HG03378 (cell line): ENCODE measurements at regions not wholly inside any gene's neighbourhood (a gene's known extent, or its start where the extent isn't known, plus 50 kb on each side); places are given as distances from the start of the nearest gene placed in this dataset.

Experiments
- ATAC-seq: cut with Tn5 transposase; IDR thresholded peaks from one replicate; pipeline ENCODE4 v1.9.1; 2021; ENCODE audit warnings: mild to moderate bottlenecking, moderate library complexity; ENCODE audit not compliant: unreplicated experiment

DNA sequence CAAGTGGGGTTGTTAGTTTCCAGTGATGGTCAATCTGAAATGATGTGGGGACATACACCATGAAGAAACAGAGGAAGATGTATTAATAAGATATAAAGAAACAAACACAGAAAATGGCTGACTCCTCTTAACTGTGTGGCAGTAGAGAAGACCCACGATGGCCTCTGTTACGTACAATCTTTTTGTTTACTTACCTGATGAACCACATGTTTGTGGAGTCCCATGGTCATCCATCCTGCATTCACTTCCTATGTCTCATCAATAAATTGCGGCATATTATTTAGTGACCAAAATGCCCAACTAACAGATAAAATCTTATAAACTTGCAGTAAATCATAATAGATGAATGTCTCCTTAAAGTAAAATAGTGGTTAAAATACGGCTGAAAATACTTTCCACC lies 740.1 kb upstream of the LINC00305 start:
- no peak for ATAC-seq

DNA sequence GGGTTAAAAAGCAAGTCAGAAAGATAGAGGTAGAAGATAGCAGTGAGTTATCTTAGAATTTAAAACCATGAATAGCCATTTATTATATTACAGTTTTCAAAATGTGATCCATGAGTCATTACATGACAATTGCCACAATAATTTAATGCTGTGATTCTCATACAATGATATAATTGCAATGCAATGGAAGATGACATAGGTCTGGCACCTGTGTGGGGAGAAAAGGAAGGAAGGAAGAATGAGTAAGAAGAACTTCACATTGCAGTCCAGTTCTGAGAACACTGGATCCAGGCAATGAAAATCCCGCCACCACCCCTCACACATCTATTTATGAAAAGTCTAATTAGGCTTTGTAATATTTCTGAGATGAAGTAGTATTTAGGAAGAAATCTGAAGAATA lies 738.1 kb upstream of the LINC00305 start:
- ATAC-seq, result no peak

DNA sequence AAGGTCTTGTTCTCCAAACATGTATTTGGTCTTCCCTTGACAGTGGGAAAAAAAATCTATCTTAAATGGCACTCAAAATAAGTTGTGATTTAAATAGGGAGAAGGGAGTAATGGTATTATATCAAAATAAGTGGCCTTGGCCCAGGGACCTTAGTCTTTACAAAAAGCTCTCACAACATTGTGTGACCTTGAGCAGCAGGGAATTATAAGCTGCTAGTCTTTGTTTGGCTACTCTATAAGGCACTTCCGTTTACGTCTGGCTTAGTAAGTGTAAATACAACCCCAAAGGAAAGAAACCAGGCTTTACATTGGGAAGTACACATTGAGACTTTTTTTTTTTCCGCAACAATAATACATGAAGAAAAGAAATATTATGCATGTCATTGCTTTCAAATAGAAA lies 734.0 kb upstream of the LINC00305 start:
- no peak for ATAC-seq

DNA sequence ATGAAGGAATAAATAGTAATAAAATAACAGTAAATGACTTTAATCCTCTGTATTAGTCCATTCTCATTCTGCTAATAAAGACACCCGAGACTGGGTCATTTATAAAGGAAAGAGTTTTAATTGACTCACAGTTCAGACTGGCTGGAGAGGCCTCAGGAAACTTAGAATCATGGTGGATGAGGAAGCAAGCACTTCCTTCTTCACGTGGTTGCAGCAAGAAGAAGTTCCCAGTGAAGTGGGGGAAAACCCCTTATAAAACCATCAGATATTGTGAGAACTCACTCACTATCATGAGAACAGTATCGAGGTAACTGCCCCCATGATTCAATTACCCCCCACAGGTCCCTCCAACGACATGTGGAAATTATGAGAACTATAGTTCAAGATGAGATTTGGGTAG lies 727.9 kb upstream of the LINC00305 start:
- ATAC-seq, result no peak

- ATAC-seq, result no peak
Observed at GRCh38 chr18:64872710-64873458, 724.0 kb upstream of the LINC00305 start.

DNA sequence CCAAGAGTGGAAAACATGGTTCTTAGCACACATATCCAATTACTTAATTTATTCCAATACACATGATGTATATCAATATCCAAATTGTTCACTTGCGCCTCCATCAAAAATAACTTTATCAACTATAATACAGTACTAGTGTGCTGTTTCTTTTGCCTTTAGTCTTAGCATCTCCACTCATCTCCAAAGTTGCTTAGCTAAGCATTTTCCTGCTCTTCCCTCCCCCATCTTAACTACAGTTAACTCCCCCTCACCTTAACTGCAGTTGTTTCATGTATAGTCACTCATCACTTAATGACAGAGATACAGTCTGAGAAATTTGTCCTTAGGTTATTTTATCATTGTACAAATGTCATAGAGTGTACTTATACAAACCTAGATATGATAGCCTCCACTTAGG lies 705.2 kb upstream of the LINC00305 start:
- no peak for ATAC-seq

DNA sequence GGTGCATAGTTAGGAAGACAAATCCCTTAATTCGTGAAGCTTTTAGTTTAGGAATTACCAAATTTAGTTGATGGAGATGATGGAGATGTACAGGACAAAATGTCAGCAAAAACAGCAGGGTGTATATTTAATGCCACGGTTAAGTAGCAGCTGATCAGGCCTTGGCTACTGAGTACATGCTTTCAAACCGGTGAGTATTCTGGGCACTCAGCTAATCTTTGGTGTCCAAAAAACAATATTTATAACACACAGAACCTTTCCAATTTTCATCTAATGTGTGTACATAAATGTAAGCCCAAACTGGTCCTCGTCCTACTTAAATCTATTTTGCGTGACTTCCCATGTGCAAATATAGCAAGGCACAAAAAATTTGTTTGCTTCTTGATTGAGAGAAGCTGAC lies 703.4 kb upstream of the LINC00305 start:
- ATAC-seq, result no peak

- no peak for ATAC-seq
Observed at GRCh38 chr18:64851726-64852125, 702.8 kb upstream of the LINC00305 start.

GRCh38 chr18:64850791-64851190 lies 701.9 kb upstream of the LINC00305 start:
- ATAC-seq, result no peak

GRCh38 chr18:64840911-64841701 lies 692.2 kb upstream of the LINC00305 start:
- no peak for ATAC-seq

DNA sequence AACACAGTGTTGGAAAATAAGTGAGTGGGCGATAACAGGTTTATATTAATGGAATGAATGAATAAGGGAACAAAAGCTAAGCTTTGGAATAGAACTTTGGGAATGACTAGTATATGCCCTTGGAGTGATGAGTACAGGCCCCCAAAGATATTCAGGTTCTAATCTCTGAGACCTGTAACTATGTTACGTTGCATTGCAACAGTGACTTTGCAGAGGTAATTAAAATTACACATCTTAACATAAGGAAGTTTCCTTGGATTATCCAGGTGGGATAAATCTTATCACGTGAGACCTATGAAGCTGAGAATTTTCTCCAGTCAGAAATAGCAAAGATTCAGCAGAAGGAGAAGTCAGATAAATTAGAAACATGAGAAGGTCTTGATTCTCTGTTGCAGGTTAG lies 661.5 kb upstream of the LINC00305 start:
- no peak for ATAC-seq

DNA sequence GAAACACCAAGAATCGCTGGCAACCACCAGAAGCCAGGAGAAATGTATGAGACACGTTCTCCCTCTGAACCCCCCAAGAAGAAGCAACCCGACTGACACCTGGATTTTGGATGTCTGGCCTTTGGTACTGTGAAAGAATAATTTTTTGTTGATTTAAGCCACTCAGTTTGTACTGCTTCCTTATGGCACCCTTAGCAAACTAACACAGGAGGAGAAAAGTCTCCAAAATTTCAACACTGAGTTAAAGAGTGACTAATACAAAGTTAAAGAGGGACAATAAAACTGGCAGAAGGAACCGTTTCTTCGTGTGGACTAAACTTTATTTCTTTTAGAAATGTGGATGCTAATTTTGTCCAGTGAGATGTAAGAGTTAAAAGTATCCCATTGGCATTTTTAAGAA lies 660.9 kb upstream of the LINC00305 start:
- ATAC-seq, result no peak

DNA sequence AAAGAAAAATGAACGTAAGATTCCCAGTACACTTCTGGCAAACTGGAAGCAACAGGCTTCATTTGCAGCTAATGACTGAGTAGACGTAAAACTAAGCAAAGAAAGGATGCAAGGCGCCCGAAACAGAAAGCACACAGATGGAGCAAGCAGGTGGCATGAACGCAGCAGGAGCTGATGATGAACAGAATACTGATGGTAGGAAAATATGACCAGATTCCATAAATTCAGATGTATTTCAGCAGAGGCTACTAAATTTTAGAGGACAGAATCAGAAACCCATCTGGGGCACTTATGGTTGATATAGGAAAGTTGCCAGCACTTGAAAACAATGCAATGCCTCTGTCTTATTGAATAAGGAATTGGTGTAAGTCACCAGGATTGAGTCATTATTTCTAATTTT lies 658.7 kb upstream of the LINC00305 start:
- no peak for ATAC-seq

DNA sequence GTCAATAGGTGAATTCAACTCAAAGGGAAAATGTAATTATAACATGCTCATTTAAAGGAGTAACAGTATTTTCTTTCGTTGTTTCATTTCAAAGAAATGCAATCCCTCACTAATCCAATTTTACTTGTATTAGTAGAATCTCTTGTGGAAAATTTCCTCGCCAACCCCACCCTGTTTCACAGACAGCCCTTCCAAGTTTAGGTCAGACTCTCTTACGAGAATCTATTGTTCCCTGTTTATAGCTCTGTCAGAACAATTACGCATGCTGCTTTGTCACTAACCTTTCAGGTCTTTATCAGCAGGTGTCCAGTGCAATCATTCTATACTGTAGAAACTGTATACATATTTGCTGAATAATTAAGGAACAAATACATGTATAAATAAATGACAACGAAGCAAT lies 657.8 kb upstream of the LINC00305 start:
- no peak for ATAC-seq

- ATAC-seq, result no peak
Observed at GRCh38 chr18:64806232-64806631, 657.3 kb upstream of the LINC00305 start.

GRCh38 chr18:64803471-64803870 lies 654.6 kb upstream of the LINC00305 start:
- ATAC-seq, result no peak

GRCh38 chr18:64800151-64800550 lies 651.3 kb upstream of the LINC00305 start:
- no peak for ATAC-seq

DNA sequence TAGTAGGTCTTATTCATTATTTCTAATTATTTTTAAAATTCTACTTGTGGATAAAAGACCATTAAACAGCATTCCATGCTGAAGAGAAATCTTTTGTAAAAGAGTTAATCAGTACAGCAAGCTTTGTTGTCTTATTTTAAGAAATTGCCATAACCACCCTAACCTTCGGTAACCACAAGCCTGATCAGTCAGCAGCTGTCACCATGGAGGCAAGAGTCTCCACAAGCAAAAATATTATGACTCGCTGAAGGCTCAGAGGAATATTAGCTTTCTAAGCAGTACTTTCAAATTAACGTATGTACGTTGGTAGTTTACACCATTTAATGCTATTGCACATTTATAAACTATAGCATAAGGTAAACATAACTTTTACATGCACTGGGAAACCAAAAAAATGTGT lies 650.5 kb upstream of the LINC00305 start:
- ATAC-seq, result no peak

GRCh38 chr18:64791236-64791635 lies 642.3 kb upstream of the LINC00305 start:
- ATAC-seq, result no peak

DNA sequence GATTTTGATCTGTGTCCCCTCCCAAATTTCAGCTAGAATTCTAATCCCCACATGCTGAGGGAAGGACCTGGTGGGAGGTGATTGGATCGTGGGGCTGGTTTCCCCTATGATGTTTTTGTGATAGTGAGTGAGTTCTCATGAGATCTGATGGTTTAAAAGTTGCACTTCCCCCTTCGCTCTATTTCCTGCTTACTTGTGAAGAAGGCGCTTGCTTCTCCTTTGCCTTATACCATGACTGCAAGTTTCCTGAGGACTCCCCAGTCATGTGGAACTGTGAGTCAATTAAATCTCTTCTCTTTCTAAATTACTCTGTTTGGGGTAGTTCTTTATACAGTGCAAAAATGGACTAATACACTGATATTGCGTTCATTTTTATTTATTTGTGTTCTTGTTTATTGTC lies 636.8 kb upstream of the LINC00305 start:
- no peak for ATAC-seq

DNA sequence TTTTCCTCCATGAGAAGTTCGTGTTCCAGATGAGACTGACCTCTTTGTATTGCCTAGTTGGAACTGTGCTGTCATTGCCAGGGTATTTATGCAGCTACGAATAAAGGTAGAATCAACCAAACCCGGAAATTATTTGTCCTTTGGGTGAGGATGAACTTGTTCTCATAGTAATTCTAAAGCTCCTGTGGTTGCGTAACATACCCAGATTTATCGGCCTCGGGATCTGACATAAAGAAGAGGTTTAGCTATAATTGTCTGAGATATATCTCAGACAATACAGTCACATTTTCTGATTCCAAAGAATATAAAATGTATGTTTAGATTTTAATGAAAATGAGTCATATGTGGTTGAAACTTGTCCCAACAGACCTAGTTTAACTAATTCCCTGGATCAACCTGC lies 628.7 kb upstream of the LINC00305 start:
- ATAC-seq, result no peak

DNA sequence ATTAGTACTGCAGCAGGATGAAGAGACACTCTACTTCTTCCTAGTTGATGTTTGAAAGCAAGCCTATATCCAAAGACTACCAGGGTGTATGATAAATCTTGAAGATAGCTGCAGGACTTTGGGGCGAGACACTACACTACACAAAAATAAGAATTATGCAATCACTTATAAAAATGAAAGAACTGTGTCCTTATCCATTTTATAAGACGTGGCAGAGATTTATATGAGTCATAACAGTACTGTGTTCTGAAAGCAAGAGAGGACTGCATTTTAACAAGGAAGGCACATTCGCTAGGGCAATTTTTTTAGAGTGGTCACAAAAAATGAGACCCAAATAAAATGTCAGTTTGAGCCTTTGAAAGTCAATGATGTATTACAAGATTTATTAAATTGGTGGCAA lies 617.0 kb upstream of the LINC00305 start:
- ATAC-seq, result no peak
